IMR-90 (cell line): ENCODE measurements at regions not wholly inside any gene's neighbourhood (a gene's known extent, or its start where the extent isn't known, plus 50 kb on each side); places are given as distances from the start of the nearest gene placed in this dataset.

Experiments used
- ATAC-seq: fragments of 200-7000 bp; cut with Tn5 transposase; 2 replicates; pipeline ENCODE4 v1.9.1; 2020; ENCODE audit warnings: low read depth, mild to moderate bottlenecking, moderate library complexity
- BruUV-seq: library from RNA; stranded (reverse); fragments of 400-500 nt; replicated peaks from 2 replicates; lab custom pipeline; 2021; lab: Mats Ljungman, UMichigan
- CTCF ChIA-PET: fragments of 300-600 bp; formaldehyde crosslinking; extraction: SDS; loops from one replicate; lab custom pipeline; 2021; ENCODE audit warnings: antibody characterized with exemption; lab: Yijun Ruan, JAX
- POLR2A ChIA-PET: fragments of 300-600 bp; sonication (Branson Sonifier 250); formaldehyde crosslinking; loops from one replicate; lab custom pipeline; 2022; ENCODE audit warnings: antibody characterized with exemption; ENCODE audit not compliant: unreplicated experiment; lab: Charles Lee
- DNase-seq: peaks from one replicate; pipeline ENCODE4 v3.0.0; 2013
- H2AFZ ChIP-seq: replicated peaks from 2 replicates; pipeline ENCODE3; 2013; ENCODE audit warnings: low read length, mild to moderate bottlenecking; ENCODE audit not compliant: poor library complexity
- H2AK5ac ChIP-seq: 2 replicates; pipeline ENCODE4 v1.6.1; 2013; ENCODE audit warnings: low read depth, low read length, inconsistent platforms
- H2AK9ac ChIP-seq: replicated peaks from 2 replicates; pipeline ENCODE3; 2013; ENCODE audit warnings: mild to moderate bottlenecking, low read depth, low read length, moderate library complexity; ENCODE audit not compliant: poor library complexity
- H2BK120ac ChIP-seq: 2 replicates; pipeline ENCODE4 v1.6.1; 2013; ENCODE audit warnings: low read depth, low read length, inconsistent platforms
- H2BK15ac ChIP-seq: 3 replicates; pipeline ENCODE4 v1.6.1; 2013; ENCODE audit warnings: low read depth, low read length, inconsistent platforms
- H2BK20ac ChIP-seq: 2 replicates; pipeline ENCODE4 v1.6.1; 2013; ENCODE audit warnings: low read depth, mild to moderate bottlenecking, inconsistent platforms, low read length, moderate library complexity
- H2BK5ac ChIP-seq: 2 replicates; pipeline ENCODE4 v1.6.1; 2013; ENCODE audit warnings: mild to moderate bottlenecking, low read depth, low read length, inconsistent platforms; ENCODE audit not compliant: poor library complexity, severe bottlenecking
- H3K14ac ChIP-seq: replicated peaks from 2 replicates; pipeline ENCODE4 v1.6.1; 2013; ENCODE audit warnings: low read depth, low read length, inconsistent platforms
- H3K18ac ChIP-seq: 2 replicates; pipeline ENCODE4 v1.6.1; 2013; ENCODE audit warnings: low read depth, low read length, control low read depth
- H3K23ac ChIP-seq: 2 replicates; pipeline ENCODE4 v1.6.1; 2013; ENCODE audit warnings: low read depth, low read length, inconsistent platforms
- H3K27ac ChIP-seq: 2 replicates; pipeline ENCODE4 v1.5.1; 2013; ENCODE audit warnings: mild to moderate bottlenecking, control low read depth, low read length; ENCODE audit not compliant: insufficient read depth
- H3K27me3 ChIP-seq: 2 replicates; pipeline ENCODE4 v1.6.1; 2013; ENCODE audit warnings: low read length; ENCODE audit not compliant: control insufficient read depth, insufficient read depth
- H3K36me3 ChIP-seq: 2 replicates; pipeline ENCODE4 v1.6.1; 2013; ENCODE audit warnings: low read length, mixed read lengths; ENCODE audit not compliant: control insufficient read depth, insufficient read depth
- H3K4ac ChIP-seq: 2 replicates; pipeline ENCODE4 v1.6.1; 2013; ENCODE audit warnings: low read depth, low read length, inconsistent platforms
- H3K4me1 ChIP-seq: 2 replicates; pipeline ENCODE4 v1.6.1; 2013; ENCODE audit warnings: low read length, mixed read lengths; ENCODE audit not compliant: control insufficient read depth, insufficient read depth
- H3K4me2 ChIP-seq: 2 replicates; pipeline ENCODE4 v1.6.1; 2013; ENCODE audit warnings: low read depth, mild to moderate bottlenecking, control low read depth, low read length, moderate library complexity
- H3K4me3 ChIP-seq: 2 replicates; pipeline ENCODE4 v1.5.1; 2013; ENCODE audit warnings: low read depth, mild to moderate bottlenecking, control low read depth, low read length, moderate library complexity; ENCODE audit not compliant: insufficient read depth
- H3K56ac ChIP-seq: 2 replicates; pipeline ENCODE4 v1.6.1; 2013; ENCODE audit warnings: low read length, inconsistent platforms; ENCODE audit not compliant: insufficient read depth; ENCODE audit errors: extremely low read depth
- H3K79me1 ChIP-seq, 2 experiments: 2 replicates each; pipeline ENCODE4 v1.6.1; 2013; ENCODE audit warnings: low read length in 2 of 2, inconsistent platforms in 1 of 2, low read depth in 1 of 2
- H3K9ac ChIP-seq: 2 replicates; pipeline ENCODE4 v1.6.1; 2013; ENCODE audit warnings: low read depth, low read length, control low read depth
- H3K9me1 ChIP-seq: 2 replicates; pipeline ENCODE4 v1.6.1; 2013; ENCODE audit warnings: low read length, inconsistent platforms; ENCODE audit not compliant: insufficient read depth
- H3K9me3 ChIP-seq: 2 replicates; pipeline ENCODE4 v1.6.1; 2013; ENCODE audit warnings: low read length; ENCODE audit not compliant: control insufficient read depth, insufficient read depth
- H4K20me1 ChIP-seq: 2 replicates; pipeline ENCODE4 v1.6.1; 2013; ENCODE audit warnings: low read length, inconsistent platforms; ENCODE audit not compliant: insufficient read depth
- H4K5ac ChIP-seq: 2 replicates; pipeline ENCODE4 v1.6.1; 2013; ENCODE audit warnings: mild to moderate bottlenecking, low read depth, low read length, control low read depth
- H4K8ac ChIP-seq, 2 experiments: 2 replicates each; pipeline ENCODE4 v1.6.1; 2013; ENCODE audit warnings: low read depth in 2 of 2, low read length in 2 of 2, control low read depth in 1 of 2, inconsistent platforms in 1 of 2
- H4K91ac ChIP-seq: 2 replicates; pipeline ENCODE4 v1.6.1; 2013; ENCODE audit warnings: low read depth, low read length, inconsistent platforms; ENCODE audit not compliant: insufficient read depth
- FOS ChIP-seq: fragments of 150-350 bp; IDR thresholded peaks from 2 replicates; pipeline ENCODE4 v1.6.1; 2016; ENCODE audit warnings: low read depth, low read length
- MAFK ChIP-seq: IDR thresholded peaks from 2 replicates; pipeline ENCODE4 v1.6.1; 2012; ENCODE audit warnings: low read depth, low read length, improper control_type of control experiment
- MAZ ChIP-seq: IDR thresholded peaks from 2 replicates; pipeline ENCODE4 v1.6.1; 2012; ENCODE audit warnings: low read depth, mild to moderate bottlenecking, low read length, improper control_type of control experiment, moderate library complexity, borderline replicate concordance
- SMC3 ChIP-seq: fragments of 150-350 bp; IDR thresholded peaks from 2 replicates; pipeline ENCODE4 v1.6.1; 2016; ENCODE audit warnings: low read depth, mild to moderate bottlenecking, antibody characterized with exemption, low read length, moderate library complexity
- WGBS, 2 experiments: methylation state at CpG; one replicate each; pipeline versions ENCODE4 v1.1.5 to v1.1.7; 2013; ENCODE audit warnings: missing lambda C conversion rate in 2 of 2; ENCODE audit not compliant: insufficient read length in 1 of 2; ENCODE audit errors: extremely low coverage in 2 of 2; 5-methylcytosine and 5-hydroxymethylcytosine counted together
- dilution Hi-C: fragments of 300-500 bp; cut with HindIII; formaldehyde crosslinking; loops from one replicate; pipeline ENCODE4 v1.14.3; 2018; ENCODE audit warnings: low sequenced_read_pairs; ENCODE audit not compliant: unreplicated experiment
- in situ Hi-C: fragments of 300-500 bp; cut with MboI; formaldehyde crosslinking; loops from 3 replicates; pipeline ENCODE4 v1.14.3; 2019; ENCODE audit warnings: low sequenced_read_pairs, inconsistent platforms, mixed read lengths
- intact Hi-C: fragments of 100-400 bp; cut with micrococcal nuclease; formaldehyde crosslinking; loops from 2 replicates; pipeline ENCODE4 v1.10.0; 2022
- TF ChIP-seq, protein P1 (sequence below): fragments of 150-350 bp; IDR thresholded peaks from 2 replicates; pipeline ENCODE4 v1.6.1; 2016; ENCODE audit warnings: low read depth, mild to moderate bottlenecking, low read length, moderate library complexity, borderline replicate concordance

DNA sequence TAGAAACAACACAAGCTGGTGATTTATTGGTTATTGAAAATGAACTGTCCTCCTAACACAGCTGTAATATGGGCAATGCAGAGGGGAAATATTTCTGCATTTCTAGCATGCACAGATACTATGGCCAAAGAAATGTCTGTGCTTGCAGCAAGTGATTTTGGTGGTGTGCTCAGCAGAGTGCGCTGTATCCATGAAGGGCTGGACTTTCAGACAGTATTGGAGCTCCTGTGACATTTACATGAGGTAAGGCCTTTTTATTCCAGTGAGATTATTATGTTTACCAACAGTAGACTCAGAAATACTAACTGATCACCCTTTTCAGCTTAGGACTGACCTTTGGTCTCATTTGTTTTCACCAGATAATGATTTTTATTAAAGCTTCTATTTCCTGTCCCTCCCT, 1302.6 kb upstream of the EPHA6 start:
- POLR2A ChIA-PET = no interaction called here
- Histone ChIP-seq H2BK120ac (no peak overlapping the region), H4K20me1 (no peaks in the 10 kb centered on the region), H3K4me2 (no peak overlapping the region), H3K36me3 (no peaks in the 10 kb centered on the region), H2AK9ac (no peak overlapping the region), H4K5ac (no peak overlapping the region), H2BK5ac (no peak overlapping the region), H2BK20ac (no peak overlapping the region), H3K9me1 (no peaks in the 10 kb centered on the region), H3K4ac (no peak overlapping the region), H3K79me1 (no peaks in the 10 kb centered on the region), H3K9me3 (peaks cover 5% of the 10 kb centered on the region; the same call in 1 of the 2 replicates), H3K23ac (no peak overlapping the region), H2AK5ac (no peak overlapping the region), H3K4me3 (no peak overlapping the region), H2AFZ (no peak overlapping the region), H3K18ac (no peak overlapping the region), H4K8ac (no peak overlapping the region), H3K9ac (no peak overlapping the region), H3K4me1 (no peaks in the 10 kb centered on the region), H3K14ac (no peak overlapping the region), H4K91ac (no peak overlapping the region), H3K27ac (no peak overlapping the region), H2BK15ac (no peak overlapping the region), H3K56ac (no peak overlapping the region), H3K27me3 (no peaks in the 10 kb centered on the region)
- dilution Hi-C loops (no loop called here), intact Hi-C loops (no loop called here), in situ Hi-C loops (no loop called here)
- ATAC-seq = no peak
- no peak for DNase-seq
- TF ChIP-seq MAZ = no peak
- TF ChIP-seq, protein P1, sequence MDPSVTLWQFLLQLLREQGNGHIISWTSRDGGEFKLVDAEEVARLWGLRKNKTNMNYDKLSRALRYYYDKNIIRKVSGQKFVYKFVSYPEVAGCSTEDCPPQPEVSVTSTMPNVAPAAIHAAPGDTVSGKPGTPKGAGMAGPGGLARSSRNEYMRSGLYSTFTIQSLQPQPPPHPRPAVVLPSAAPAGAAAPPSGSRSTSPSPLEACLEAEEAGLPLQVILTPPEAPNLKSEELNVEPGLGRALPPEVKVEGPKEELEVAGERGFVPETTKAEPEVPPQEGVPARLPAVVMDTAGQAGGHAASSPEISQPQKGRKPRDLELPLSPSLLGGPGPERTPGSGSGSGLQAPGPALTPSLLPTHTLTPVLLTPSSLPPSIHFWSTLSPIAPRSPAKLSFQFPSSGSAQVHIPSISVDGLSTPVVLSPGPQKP = no peak
- TF ChIP-seq SMC3 = no peak
- TF ChIP-seq FOS = no peak
- no peak for TF ChIP-seq MAFK
- no TSS peak for BruUV-seq
- CTCF ChIA-PET = no interaction called here
- WGBS, 2 experiments = no CpG with 5 or more reads among the region's 1 CpG
